ENCODE measurements at regions not wholly inside any gene's neighbourhood (a gene's known extent, or its start where the extent isn't known, plus 50 kb on each side); places are given as distances from the start of the nearest gene placed in this dataset.

DNA sequence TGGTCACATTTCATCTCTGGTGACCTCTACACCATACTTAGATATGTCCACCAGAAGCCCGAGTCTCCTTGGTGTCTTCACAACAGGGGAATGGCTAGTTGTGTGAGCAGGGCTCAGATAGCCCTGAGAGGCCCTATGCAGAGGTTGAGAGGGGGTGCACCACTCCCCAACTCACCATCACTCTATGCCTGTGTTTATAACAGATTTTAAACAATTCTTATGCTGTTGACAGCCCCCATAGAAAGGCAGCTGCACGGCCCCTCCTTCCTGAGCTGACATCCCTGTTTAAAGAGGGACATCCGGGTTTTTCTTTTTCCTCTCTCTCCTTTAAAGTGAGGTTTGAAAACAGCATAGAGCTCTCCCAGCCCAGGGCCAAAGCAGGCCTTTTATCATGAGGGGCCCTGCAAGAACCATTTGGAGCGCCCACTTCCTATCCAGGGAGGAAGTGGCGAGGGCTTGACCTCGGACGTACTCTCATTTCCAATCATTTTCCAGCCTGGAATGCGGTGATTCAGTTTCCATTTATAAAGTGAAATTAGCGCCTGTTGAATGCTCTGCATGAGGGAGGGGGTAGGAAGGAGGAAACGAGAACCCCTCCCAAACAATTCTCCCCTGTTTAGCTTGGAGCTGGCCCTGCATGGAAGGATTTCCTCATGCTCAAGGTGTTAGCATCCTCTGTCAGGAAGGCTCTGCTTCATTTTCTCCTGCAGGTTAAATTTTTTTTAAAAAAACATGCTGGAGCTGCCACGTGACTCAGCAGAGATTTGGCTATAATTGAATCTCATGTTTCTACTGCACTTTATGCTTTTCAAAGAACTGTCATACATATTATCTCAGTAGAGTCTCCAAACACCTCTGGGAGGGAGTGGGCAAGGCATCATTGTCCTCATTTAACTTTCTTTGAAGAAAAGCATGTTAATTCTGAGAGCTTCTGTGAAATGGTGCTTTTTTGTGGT, 117.5 kb downstream of the DDX1 start (continued):
- TF ChIP-seq, protein P1, sequence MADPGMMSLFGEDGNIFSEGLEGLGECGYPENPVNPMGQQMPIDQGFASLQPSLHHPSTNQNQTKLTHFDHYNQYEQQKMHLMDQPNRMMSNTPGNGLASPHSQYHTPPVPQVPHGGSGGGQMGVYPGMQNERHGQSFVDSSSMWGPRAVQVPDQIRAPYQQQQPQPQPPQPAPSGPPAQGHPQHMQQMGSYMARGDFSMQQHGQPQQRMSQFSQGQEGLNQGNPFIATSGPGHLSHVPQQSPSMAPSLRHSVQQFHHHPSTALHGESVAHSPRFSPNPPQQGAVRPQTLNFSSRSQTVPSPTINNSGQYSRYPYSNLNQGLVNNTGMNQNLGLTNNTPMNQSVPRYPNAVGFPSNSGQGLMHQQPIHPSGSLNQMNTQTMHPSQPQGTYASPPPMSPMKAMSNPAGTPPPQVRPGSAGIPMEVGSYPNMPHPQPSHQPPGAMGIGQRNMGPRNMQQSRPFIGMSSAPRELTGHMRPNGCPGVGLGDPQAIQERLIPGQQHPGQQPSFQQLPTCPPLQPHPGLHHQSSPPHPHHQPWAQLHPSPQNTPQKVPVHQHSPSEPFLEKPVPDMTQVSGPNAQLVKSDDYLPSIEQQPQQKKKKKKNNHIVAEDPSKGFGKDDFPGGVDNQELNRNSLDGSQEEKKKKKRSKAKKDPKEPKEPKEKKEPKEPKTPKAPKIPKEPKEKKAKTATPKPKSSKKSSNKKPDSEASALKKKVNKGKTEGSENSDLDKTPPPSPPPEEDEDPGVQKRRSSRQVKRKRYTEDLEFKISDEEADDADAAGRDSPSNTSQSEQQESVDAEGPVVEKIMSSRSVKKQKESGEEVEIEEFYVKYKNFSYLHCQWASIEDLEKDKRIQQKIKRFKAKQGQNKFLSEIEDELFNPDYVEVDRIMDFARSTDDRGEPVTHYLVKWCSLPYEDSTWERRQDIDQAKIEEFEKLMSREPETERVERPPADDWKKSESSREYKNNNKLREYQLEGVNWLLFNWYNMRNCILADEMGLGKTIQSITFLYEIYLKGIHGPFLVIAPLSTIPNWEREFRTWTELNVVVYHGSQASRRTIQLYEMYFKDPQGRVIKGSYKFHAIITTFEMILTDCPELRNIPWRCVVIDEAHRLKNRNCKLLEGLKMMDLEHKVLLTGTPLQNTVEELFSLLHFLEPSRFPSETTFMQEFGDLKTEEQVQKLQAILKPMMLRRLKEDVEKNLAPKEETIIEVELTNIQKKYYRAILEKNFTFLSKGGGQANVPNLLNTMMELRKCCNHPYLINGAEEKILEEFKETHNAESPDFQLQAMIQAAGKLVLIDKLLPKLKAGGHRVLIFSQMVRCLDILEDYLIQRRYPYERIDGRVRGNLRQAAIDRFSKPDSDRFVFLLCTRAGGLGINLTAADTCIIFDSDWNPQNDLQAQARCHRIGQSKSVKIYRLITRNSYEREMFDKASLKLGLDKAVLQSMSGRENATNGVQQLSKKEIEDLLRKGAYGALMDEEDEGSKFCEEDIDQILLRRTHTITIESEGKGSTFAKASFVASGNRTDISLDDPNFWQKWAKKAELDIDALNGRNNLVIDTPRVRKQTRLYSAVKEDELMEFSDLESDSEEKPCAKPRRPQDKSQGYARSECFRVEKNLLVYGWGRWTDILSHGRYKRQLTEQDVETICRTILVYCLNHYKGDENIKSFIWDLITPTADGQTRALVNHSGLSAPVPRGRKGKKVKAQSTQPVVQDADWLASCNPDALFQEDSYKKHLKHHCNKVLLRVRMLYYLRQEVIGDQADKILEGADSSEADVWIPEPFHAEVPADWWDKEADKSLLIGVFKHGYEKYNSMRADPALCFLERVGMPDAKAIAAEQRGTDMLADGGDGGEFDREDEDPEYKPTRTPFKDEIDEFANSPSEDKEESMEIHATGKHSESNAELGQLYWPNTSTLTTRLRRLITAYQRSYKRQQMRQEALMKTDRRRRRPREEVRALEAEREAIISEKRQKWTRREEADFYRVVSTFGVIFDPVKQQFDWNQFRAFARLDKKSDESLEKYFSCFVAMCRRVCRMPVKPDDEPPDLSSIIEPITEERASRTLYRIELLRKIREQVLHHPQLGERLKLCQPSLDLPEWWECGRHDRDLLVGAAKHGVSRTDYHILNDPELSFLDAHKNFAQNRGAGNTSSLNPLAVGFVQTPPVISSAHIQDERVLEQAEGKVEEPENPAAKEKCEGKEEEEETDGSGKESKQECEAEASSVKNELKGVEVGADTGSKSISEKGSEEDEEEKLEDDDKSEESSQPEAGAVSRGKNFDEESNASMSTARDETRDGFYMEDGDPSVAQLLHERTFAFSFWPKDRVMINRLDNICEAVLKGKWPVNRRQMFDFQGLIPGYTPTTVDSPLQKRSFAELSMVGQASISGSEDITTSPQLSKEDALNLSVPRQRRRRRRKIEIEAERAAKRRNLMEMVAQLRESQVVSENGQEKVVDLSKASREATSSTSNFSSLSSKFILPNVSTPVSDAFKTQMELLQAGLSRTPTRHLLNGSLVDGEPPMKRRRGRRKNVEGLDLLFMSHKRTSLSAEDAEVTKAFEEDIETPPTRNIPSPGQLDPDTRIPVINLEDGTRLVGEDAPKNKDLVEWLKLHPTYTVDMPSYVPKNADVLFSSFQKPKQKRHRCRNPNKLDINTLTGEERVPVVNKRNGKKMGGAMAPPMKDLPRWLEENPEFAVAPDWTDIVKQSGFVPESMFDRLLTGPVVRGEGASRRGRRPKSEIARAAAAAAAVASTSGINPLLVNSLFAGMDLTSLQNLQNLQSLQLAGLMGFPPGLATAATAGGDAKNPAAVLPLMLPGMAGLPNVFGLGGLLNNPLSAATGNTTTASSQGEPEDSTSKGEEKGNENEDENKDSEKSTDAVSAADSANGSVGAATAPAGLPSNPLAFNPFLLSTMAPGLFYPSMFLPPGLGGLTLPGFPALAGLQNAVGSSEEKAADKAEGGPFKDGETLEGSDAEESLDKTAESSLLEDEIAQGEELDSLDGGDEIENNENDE (IDR thresholded peaks at IDR 0.05; ENCODE audit: insufficient replicate concordance, low read length): no peak
- no peak for TF ChIP-seq BACH1 (IDR thresholded peaks at IDR 0.05; ENCODE audit: low read length)
- TF ChIP-seq SIN3A (conservative IDR thresholded peaks at IDR 0.05 in 1 of 2, IDR thresholded peaks at IDR 0.05 in 1 of 2; ENCODE audit: low read depth in 1 of 2, low read length in 2 of 2): no peak
